ENCODE measurements at regions not wholly inside any gene's neighbourhood (a gene's known extent, or its start where the extent isn't known, plus 50 kb on each side); places are given as distances from the start of the nearest gene placed in this dataset.

GRCh38 chr11:30697032-30697431, 110.9 kb upstream of the MPPED2 start:
- TF ChIP-seq CTCF (conservative IDR thresholded peaks at IDR 0.05), result no peak
- TF ChIP-seq ZFX (IDR thresholded peaks at IDR 0.05), result no peak
